ENCODE measurements at regions not wholly inside any gene's neighbourhood (a gene's known extent, or its start where the extent isn't known, plus 50 kb on each side); places are given as distances from the start of the nearest gene placed in this dataset.

DNA sequence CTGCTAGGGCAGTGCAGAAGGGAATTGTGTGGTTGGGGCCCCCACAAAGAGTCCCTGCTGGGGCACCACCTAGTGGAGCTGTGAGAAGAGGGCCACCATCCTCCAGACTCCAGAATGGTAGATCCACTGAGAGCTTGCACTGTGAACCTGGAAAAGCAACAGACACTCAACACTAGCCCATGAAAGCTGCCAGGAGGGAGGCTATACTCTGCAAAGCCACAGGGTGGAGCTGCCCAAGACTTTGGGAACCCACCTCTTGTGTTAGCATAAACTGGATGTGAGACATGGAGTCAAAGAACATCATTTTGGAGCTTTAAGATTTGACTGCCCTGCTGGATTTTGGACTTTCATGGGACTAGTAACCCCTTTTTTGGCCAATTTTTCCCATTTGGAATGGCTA is 328.4 kb upstream of the KHDRBS2 start:
- Mint-ChIP-seq H3K4me3 (ENCODE audit: unreplicated experiment) (no peak overlapping the region), H3K9me3 (ENCODE audit: unreplicated experiment) (no peaks in the 10 kb centered on the region), H3K27me3 (ENCODE audit: low read depth, unreplicated experiment) (peaks cover 2% of the 10 kb centered on the region), H3K36me3 (ENCODE audit: low read depth, unreplicated experiment) (no peaks in the 10 kb centered on the region), H3K4me1 (ENCODE audit: low read depth, unreplicated experiment) (no peaks in the 10 kb centered on the region), H3K27ac (ENCODE audit: unreplicated experiment) (no peak overlapping the region)
- H3K4me2 ChIP-seq (ENCODE audit: low read length) = no peak overlapping the region
- no peak overlapping the region for H3K9ac ChIP-seq (ENCODE audit: low read length)
- H3K9me3 ChIP-seq (ENCODE audit: insufficient read depth, low read depth, low read length) = peaks cover 5% of the 10 kb centered on the region
- H3K4me1 ChIP-seq (ENCODE audit: insufficient read depth, low read length) = no peaks in the 10 kb centered on the region
- no peaks in the 10 kb centered on the region for H3K36me3 ChIP-seq (ENCODE audit: insufficient read depth, low read length)
- H3K27me3 ChIP-seq (ENCODE audit: insufficient read depth, low read length) = no peaks in the 10 kb centered on the region
- TF ChIP-seq, protein P1, sequence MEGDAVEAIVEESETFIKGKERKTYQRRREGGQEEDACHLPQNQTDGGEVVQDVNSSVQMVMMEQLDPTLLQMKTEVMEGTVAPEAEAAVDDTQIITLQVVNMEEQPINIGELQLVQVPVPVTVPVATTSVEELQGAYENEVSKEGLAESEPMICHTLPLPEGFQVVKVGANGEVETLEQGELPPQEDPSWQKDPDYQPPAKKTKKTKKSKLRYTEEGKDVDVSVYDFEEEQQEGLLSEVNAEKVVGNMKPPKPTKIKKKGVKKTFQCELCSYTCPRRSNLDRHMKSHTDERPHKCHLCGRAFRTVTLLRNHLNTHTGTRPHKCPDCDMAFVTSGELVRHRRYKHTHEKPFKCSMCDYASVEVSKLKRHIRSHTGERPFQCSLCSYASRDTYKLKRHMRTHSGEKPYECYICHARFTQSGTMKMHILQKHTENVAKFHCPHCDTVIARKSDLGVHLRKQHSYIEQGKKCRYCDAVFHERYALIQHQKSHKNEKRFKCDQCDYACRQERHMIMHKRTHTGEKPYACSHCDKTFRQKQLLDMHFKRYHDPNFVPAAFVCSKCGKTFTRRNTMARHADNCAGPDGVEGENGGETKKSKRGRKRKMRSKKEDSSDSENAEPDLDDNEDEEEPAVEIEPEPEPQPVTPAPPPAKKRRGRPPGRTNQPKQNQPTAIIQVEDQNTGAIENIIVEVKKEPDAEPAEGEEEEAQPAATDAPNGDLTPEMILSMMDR (IDR thresholded peaks at IDR 0.05; ENCODE audit: insufficient read depth, low read depth, low read length) = no peak
- TF ChIP-seq EZH2 (IDR thresholded peaks at IDR 0.05; ENCODE audit: insufficient read depth, low read length) = no peak
- no peak overlapping the region for H2AFZ ChIP-seq (ENCODE audit: low read depth, low read length)
- H3K27ac ChIP-seq (ENCODE audit: low read depth, low read length) = no peak overlapping the region
- DNase-seq (ENCODE audit: low read depth) (no peak), FAIRE-seq (no peak)
- H3K79me2 ChIP-seq (ENCODE audit: insufficient read depth, low read length) = no peaks in the 10 kb centered on the region
- no peaks in the 10 kb centered on the region for H4K20me1 ChIP-seq (ENCODE audit: insufficient read depth, low read length)
- no peak overlapping the region for H3K4me3 ChIP-seq (ENCODE audit: insufficient read depth, low read depth, low read length)

DNA sequence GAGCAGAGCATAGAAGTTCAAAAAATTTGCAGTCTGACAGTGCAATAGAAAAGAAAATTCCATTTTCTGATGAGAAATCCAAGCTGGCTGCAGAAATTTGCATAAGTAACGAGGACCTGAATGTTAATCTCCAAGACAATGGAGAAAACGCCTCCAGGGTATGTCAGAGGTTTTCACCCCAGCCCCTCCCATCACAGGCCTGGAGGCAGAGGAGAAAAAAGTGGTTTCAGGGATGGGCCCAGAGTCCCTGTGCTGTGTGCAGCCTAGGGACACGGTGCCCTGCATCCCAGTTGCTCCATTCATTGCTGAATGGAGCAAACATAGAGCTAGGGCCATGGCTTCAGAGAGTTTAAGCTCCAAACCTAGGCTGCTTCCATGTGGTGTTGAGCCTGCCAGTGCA is 327.9 kb upstream of the KHDRBS2 start:
- Mint-ChIP-seq H3K9me3 (ENCODE audit: unreplicated experiment) (no peaks in the 10 kb centered on the region), H3K36me3 (ENCODE audit: low read depth, unreplicated experiment) (no peaks in the 10 kb centered on the region), H3K4me1 (ENCODE audit: low read depth, unreplicated experiment) (no peaks in the 10 kb centered on the region), H3K4me3 (ENCODE audit: unreplicated experiment) (no peak overlapping the region), H3K27ac (ENCODE audit: unreplicated experiment) (no peak overlapping the region), H3K27me3 (ENCODE audit: low read depth, unreplicated experiment) (peaks cover 2% of the 10 kb centered on the region)
- Histone ChIP-seq H3K27ac (ENCODE audit: low read depth, low read length) (no peak overlapping the region), H3K4me2 (ENCODE audit: low read length) (no peak overlapping the region), H3K79me2 (ENCODE audit: insufficient read depth, low read length) (no peaks in the 10 kb centered on the region), H2AFZ (ENCODE audit: low read depth, low read length) (no peak overlapping the region), H3K27me3 (ENCODE audit: insufficient read depth, low read length) (no peaks in the 10 kb centered on the region), H3K4me3 (ENCODE audit: insufficient read depth, low read depth, low read length) (no peak overlapping the region), H3K36me3 (ENCODE audit: insufficient read depth, low read length) (no peaks in the 10 kb centered on the region), H3K9me3 (ENCODE audit: insufficient read depth, low read depth, low read length) (peaks cover 5% of the 10 kb centered on the region), H3K9ac (ENCODE audit: low read length) (no peak overlapping the region), H3K4me1 (ENCODE audit: insufficient read depth, low read length) (no peaks in the 10 kb centered on the region), H4K20me1 (ENCODE audit: insufficient read depth, low read length) (no peaks in the 10 kb centered on the region)
- TF ChIP-seq EZH2 (IDR thresholded peaks at IDR 0.05; ENCODE audit: insufficient read depth, low read length) = no peak
- TF ChIP-seq, protein P1 (IDR thresholded peaks at IDR 0.05; ENCODE audit: insufficient read depth, low read depth, low read length) = no peak
- FAIRE-seq (no peak), DNase-seq (ENCODE audit: low read depth) (no peak)

GRCh38 chr6:62612471-62612870 is 326.4 kb upstream of the KHDRBS2 start:
- no peak for DNase-seq (ENCODE audit: low read depth)
- no peak overlapping the region for H3K27ac Mint-ChIP-seq (ENCODE audit: unreplicated experiment)
- H3K4me3 Mint-ChIP-seq (ENCODE audit: unreplicated experiment) = no peak overlapping the region
- Histone ChIP-seq H4K20me1 (ENCODE audit: insufficient read depth, low read length) (no peaks in the 10 kb centered on the region), H3K4me2 (ENCODE audit: low read length) (no peak overlapping the region), H3K36me3 (ENCODE audit: insufficient read depth, low read length) (no peaks in the 10 kb centered on the region), H3K9ac (ENCODE audit: low read length) (no peak overlapping the region), H3K4me3 (ENCODE audit: insufficient read depth, low read depth, low read length) (no peak overlapping the region), H3K9me3 (ENCODE audit: insufficient read depth, low read depth, low read length) (peaks cover 5% of the 10 kb centered on the region), H3K27me3 (ENCODE audit: insufficient read depth, low read length) (no peaks in the 10 kb centered on the region), H2AFZ (ENCODE audit: low read depth, low read length) (no peak overlapping the region), H3K27ac (ENCODE audit: low read depth, low read length) (no peak overlapping the region), H3K79me2 (ENCODE audit: insufficient read depth, low read length) (no peaks in the 10 kb centered on the region), H3K4me1 (ENCODE audit: insufficient read depth, low read length) (no peaks in the 10 kb centered on the region)
- H3K36me3 Mint-ChIP-seq (ENCODE audit: low read depth, unreplicated experiment) = no peaks in the 10 kb centered on the region
- FAIRE-seq = no peak
- no peak for TF ChIP-seq EZH2 (IDR thresholded peaks at IDR 0.05; ENCODE audit: insufficient read depth, low read length)
- TF ChIP-seq, protein P1 (IDR thresholded peaks at IDR 0.05; ENCODE audit: insufficient read depth, low read depth, low read length) = no peak
- H3K9me3 Mint-ChIP-seq (ENCODE audit: unreplicated experiment) = no peaks in the 10 kb centered on the region
- peaks cover 2% of the 10 kb centered on the region for H3K27me3 Mint-ChIP-seq (ENCODE audit: low read depth, unreplicated experiment)
- H3K4me1 Mint-ChIP-seq (ENCODE audit: low read depth, unreplicated experiment) = no peaks in the 10 kb centered on the region

Data from astrocyte (in vitro differentiated cells and primary cell).